ENCODE measurements at regions not wholly inside any gene's neighbourhood (a gene's known extent, or its start where the extent isn't known, plus 50 kb on each side); places are given as distances from the start of the nearest gene placed in this dataset.

DNA sequence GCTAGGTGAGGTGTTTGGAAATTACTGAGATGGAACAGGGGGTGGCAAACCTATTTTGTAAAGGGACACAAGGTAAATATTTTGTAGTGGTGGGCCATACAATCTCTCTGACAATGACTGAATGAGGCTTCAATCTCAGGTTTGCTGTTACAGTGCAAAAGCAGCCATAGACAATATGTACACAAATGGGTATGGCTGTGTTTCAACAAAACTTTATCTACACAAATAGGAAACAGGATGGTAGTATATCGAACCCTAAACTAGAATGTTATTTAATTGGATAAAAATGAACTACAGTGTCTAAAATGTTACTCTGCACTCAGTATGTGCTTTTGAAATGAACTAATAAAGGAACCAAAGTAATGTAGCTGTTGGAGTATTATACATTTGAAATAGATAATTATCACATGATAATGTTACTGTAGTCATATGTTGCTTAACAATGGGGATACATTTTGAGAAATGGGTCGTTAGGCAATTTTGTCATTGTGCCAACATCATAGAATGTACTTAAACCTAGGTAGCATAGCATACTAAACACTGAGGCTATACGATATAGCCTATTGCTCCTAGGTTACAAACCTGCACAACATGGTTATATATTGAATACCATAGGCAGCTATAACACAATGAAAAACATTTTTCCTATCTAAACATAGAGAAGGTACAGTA lies 495.2 kb upstream of the TBL1XR1 start:
- no peak for TF ChIP-seq EZH2 (IDR thresholded peaks at IDR 0.05)
- TF ChIP-seq POLR2AphosphoS5 (IDR thresholded peaks at IDR 0.05; ENCODE audit: borderline replicate concordance, low read depth, low read length) = no peak

Measured in SK-N-MC (cell line).